Natural killer cell (primary cell): ENCODE measurements at regions not wholly inside any gene's neighbourhood (a gene's known extent, or its start where the extent isn't known, plus 50 kb on each side); places are given as distances from the start of the nearest gene placed in this dataset.
"Not testable (repeated sequence)": the region's sequence is repeated elsewhere in the genome, so short reads cannot be mapped to it uniquely, and the experiment has no call there.

Experiments used
- ATAC-seq, 3 donors: fragments of 150-1000 bp in 2 of 3; fragments of 200-7000 bp in 1 of 3; cut with Tn5 transposase; 1 replicate in 1 of 3; 2 replicates in 2 of 3; pipeline ENCODE4 v1.10.0; 2021; ENCODE audit warnings: mild to moderate bottlenecking in 2 of 3, moderate library complexity in 2 of 3
- DNase-seq, 2 donors: peaks; one replicate each; pipeline versions ENCODE4 v3.0.0 to v3.0.0-alpha.2; 2013 to 2021; ENCODE audit warnings: mixed read lengths in 1 of 2
- H3K27ac ChIP-seq: one replicate; pipeline ENCODE4 v1.5.1; 2013; ENCODE audit warnings: mild to moderate bottlenecking, low read length
- H3K27me3 ChIP-seq: one replicate; pipeline ENCODE4 v1.6.1; 2013; ENCODE audit warnings: low read length; ENCODE audit not compliant: control insufficient read depth, insufficient read depth
- H3K36me3 ChIP-seq: one replicate; pipeline ENCODE4 v1.6.1; 2013; ENCODE audit warnings: low read length; ENCODE audit not compliant: control insufficient read depth, insufficient read depth
- H3K4me1 ChIP-seq: one replicate; pipeline ENCODE4 v1.6.1; 2013; ENCODE audit warnings: low read length; ENCODE audit not compliant: control insufficient read depth, insufficient read depth
- H3K4me3 ChIP-seq: one replicate; pipeline ENCODE4 v1.5.1; 2013; ENCODE audit warnings: low read length
- H3K9me3 ChIP-seq: one replicate; pipeline ENCODE4 v1.6.1; 2013; ENCODE audit warnings: low read length; ENCODE audit not compliant: control insufficient read depth, insufficient read depth
- H3K27ac Mint-ChIP-seq, 2 donors: one replicate each; pipeline ENCODE4 v1.8.0; 2022; ENCODE audit warnings: mild to moderate bottlenecking in 2 of 2, mixed read lengths in 2 of 2, moderate library complexity in 1 of 2
- H3K27me3 Mint-ChIP-seq, 2 donors: one replicate each; pipeline ENCODE4 v1.8.0; 2022; ENCODE audit warnings: low read depth in 2 of 2, mixed read lengths in 2 of 2
- H3K36me3 Mint-ChIP-seq: one replicate; pipeline ENCODE4 v1.8.0; 2022; ENCODE audit warnings: mixed read lengths
- H3K4me1 Mint-ChIP-seq, 2 donors: one replicate each; pipeline ENCODE4 v1.8.0; 2022; ENCODE audit warnings: mixed read lengths in 2 of 2
- H3K4me3 Mint-ChIP-seq: one replicate; pipeline ENCODE4 v1.8.0; 2022; ENCODE audit warnings: mild to moderate bottlenecking, moderate library complexity, mixed read lengths
- H3K9me3 Mint-ChIP-seq, 2 donors: one replicate each; pipeline ENCODE4 v1.8.0; 2022; ENCODE audit warnings: mixed read lengths in 2 of 2
- WGBS: methylation state at CpG from one replicate; pipeline ENCODE4 v1.1.7; 2013; ENCODE audit warnings: missing lambda C conversion rate; ENCODE audit not compliant: insufficient coverage; 5-methylcytosine and 5-hydroxymethylcytosine counted together
- intact Hi-C: fragments of 100-400 bp; cut with micrococcal nuclease; formaldehyde crosslinking; loops from one replicate; pipeline ENCODE4 v1.14.2; 2022
- TF ChIP-seq, protein P1 (sequence below): fragments of 200-600 bp; IDR thresholded peaks from one replicate; pipeline ENCODE4 v1.8.0; 2022; ENCODE audit warnings: antibody characterized with exemption

DNA sequence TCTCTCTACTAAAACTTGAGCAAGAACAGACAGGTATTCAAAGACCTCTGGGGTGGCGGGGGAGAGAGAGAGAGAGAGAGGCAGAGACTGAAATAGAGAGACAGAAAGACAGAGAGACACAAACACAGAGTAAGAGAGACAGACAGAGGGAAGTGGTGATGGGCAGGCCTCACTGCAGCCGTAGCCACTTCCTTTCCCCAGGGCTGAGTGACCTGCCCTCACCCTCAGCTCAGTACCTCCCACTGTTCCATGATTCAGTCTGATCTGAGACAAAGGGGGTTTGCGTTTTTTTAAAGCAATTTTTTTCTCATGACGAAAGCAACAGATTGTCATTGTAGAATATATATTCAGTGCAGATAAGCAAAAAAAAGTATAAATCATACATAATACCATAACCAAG is 607.9 kb upstream of the B3GAT1 start:
- TF ChIP-seq, protein P1, sequence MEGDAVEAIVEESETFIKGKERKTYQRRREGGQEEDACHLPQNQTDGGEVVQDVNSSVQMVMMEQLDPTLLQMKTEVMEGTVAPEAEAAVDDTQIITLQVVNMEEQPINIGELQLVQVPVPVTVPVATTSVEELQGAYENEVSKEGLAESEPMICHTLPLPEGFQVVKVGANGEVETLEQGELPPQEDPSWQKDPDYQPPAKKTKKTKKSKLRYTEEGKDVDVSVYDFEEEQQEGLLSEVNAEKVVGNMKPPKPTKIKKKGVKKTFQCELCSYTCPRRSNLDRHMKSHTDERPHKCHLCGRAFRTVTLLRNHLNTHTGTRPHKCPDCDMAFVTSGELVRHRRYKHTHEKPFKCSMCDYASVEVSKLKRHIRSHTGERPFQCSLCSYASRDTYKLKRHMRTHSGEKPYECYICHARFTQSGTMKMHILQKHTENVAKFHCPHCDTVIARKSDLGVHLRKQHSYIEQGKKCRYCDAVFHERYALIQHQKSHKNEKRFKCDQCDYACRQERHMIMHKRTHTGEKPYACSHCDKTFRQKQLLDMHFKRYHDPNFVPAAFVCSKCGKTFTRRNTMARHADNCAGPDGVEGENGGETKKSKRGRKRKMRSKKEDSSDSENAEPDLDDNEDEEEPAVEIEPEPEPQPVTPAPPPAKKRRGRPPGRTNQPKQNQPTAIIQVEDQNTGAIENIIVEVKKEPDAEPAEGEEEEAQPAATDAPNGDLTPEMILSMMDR, result no peak
- Histone ChIP-seq H3K9me3 (no peaks in the 10 kb centered on the region), H3K36me3 (no peaks in the 10 kb centered on the region), H3K27ac (no peak overlapping the region), H3K4me1 (no peaks in the 10 kb centered on the region), H3K4me3 (no peak overlapping the region), H3K27me3 (no peaks in the 10 kb centered on the region)
- no peak for DNase-seq
- WGBS, result 54% methylated on average over 2 of the region's 4 CpGs
- H3K4me3 Mint-ChIP-seq, result no peak overlapping the region
- H3K27ac Mint-ChIP-seq, result no peak overlapping the region
- intact Hi-C loops, result no loop called here
- H3K36me3 Mint-ChIP-seq, result no peaks in the 10 kb centered on the region
- no peaks in the 10 kb centered on the region for H3K27me3 Mint-ChIP-seq
- no peak for ATAC-seq
- H3K9me3 Mint-ChIP-seq, result no peaks in the 10 kb centered on the region
- H3K4me1 Mint-ChIP-seq, result peaks cover 10 to 15% of the 10 kb centered on the region in 2 donors

DNA sequence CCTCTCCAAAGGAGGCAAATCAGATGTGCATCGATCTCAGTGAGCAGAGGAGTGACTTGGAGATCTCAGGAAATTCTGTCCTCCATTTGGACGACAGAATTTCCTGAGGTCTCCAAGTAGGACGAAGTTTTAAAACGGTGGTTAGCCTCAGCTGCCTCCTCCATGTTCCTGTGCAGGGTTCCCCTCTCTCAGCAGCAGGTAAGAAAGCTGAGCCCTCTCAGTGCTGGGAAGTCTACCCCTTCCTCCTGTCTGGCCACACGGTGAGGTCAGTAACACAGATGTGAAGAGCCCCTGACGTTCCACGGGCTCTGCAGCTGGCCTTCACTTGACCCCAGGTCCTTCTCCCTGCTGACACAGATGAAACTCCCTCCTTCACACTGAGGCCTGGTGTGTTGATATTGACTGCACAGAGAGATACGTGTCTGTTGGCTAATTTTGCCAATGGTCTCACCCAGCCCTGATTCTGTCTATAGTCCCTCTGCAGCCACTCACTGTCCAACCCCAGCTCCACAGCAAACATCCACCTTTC is 607.4 kb upstream of the B3GAT1 start:
- WGBS, result 78% methylated on average over 8 of the region's 8 CpGs
- Mint-ChIP-seq H3K9me3 (no peaks in the 10 kb centered on the region), H3K4me3 (no peak overlapping the region), H3K36me3 (no peaks in the 10 kb centered on the region), H3K27ac (no peak overlapping the region), H3K4me1 (peaks cover 10 to 15% of the 10 kb centered on the region in 2 donors), H3K27me3 (peaks cover 0 to 1% of the 10 kb centered on the region in 2 donors)
- no peak overlapping the region for H3K27ac ChIP-seq
- no peaks in the 10 kb centered on the region for H3K27me3 ChIP-seq
- TF ChIP-seq, protein P1, result no peak
- no peaks in the 10 kb centered on the region for H3K4me1 ChIP-seq
- ATAC-seq, result no peak
- H3K9me3 ChIP-seq, result no peaks in the 10 kb centered on the region
- no peak overlapping the region for H3K4me3 ChIP-seq
- no peak for DNase-seq
- H3K36me3 ChIP-seq, result no peaks in the 10 kb centered on the region
- intact Hi-C loops, result no loop called here

DNA sequence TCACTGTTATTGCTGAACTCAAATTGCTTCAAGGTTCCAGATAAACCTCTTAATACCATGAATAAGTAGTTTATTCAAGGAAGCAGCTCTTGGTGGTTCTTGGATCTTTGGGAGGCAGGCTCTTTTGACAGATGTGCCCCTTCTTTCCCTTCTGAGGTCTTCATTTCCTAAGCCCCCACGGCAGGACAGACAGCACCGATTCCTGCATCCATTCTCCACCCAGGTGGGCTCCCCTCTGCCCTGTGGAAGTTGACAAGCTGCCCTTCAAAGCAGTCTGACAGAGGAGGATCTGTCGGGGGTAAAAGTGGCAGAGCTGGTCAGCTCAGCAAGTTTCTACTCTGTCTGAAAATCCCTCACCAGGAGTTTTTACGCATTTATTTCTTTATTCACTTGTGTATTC is 605.3 kb upstream of the B3GAT1 start:
- H3K36me3 Mint-ChIP-seq, result no peaks in the 10 kb centered on the region
- Histone ChIP-seq H3K4me1 (no peaks in the 10 kb centered on the region), H3K36me3 (no peaks in the 10 kb centered on the region), H3K9me3 (no peaks in the 10 kb centered on the region), H3K27me3 (no peaks in the 10 kb centered on the region), H3K4me3 (no peak overlapping the region), H3K27ac (no peak overlapping the region)
- TF ChIP-seq, protein P1, result no peak
- H3K27me3 Mint-ChIP-seq, result peaks cover 0 to 7% of the 10 kb centered on the region in 2 donors
- no peaks in the 10 kb centered on the region for H3K9me3 Mint-ChIP-seq
- DNase-seq, result no peak
- WGBS, result 70% methylated on average over 3 of the region's 4 CpGs
- peaks cover 8 to 14% of the 10 kb centered on the region in 2 donors for H3K4me1 Mint-ChIP-seq
- intact Hi-C loops, result no loop called here
- no peak for ATAC-seq
- H3K27ac Mint-ChIP-seq, result no peak overlapping the region
- no peak overlapping the region for H3K4me3 Mint-ChIP-seq

DNA sequence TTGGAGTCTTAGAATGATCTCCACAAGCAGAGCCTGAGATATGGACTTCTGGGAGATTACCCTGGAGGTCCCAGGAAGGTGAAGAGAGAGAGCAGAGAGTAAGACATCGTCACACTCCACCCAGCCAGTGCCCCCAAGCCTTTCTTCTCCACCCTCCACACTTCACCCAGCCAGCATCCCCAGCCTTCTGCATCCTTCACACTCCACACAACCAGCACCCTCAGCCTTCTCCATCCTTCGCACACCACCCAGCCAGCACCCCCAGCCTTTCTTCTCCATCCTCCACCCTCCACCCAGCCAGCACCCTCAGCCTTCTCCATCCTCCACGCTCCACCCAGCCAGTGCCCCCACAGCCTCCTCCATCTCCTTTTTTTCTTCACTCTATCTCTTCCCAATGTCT is 603.9 kb upstream of the B3GAT1 start:
- no peak for ATAC-seq
- H3K27me3 ChIP-seq, result no peaks in the 10 kb centered on the region
- 87% methylated on average over 3 of the region's 3 CpGs for WGBS
- intact Hi-C loops, result no loop called here
- no peaks in the 10 kb centered on the region for H3K4me1 ChIP-seq
- H3K36me3 ChIP-seq, result no peaks in the 10 kb centered on the region
- H3K27ac ChIP-seq, result no peak overlapping the region
- no peaks in the 10 kb centered on the region for H3K9me3 ChIP-seq
- Mint-ChIP-seq H3K9me3 (no peaks in the 10 kb centered on the region), H3K27ac (no peak overlapping the region), H3K4me1 (peaks cover 0 to 6% of the 10 kb centered on the region in 2 donors), H3K36me3 (no peaks in the 10 kb centered on the region), H3K4me3 (no peak overlapping the region), H3K27me3 (peaks cover 0 to 7% of the 10 kb centered on the region in 2 donors)
- H3K4me3 ChIP-seq, result no peak overlapping the region
- TF ChIP-seq, protein P1, result no peak
- DNase-seq, result no peak

DNA sequence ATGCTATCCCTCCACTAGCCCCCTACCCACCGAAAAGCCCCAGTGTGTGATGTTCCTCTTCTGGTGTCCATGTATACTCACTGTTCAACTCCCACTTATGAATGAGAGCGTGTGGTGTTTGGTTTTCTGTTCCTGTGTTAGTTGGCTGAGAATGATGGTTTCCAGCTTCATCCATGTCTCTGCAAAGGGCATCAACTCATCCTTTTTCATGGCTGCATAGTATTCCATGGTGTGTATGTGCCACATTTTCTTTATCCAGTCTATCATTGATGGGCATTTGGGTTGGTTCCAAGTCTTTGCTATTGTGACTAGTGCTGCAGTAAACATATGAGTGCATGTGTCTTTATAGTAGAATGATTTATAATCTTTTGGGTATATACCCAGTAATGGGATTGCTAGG is 599.3 kb upstream of the B3GAT1 start:
- WGBS, result no CpG with 5 or more reads among the region's 2 CpGs
- DNase-seq, H3K27me3 Mint-ChIP-seq, H3K27ac Mint-ChIP-seq, H3K36me3 Mint-ChIP-seq, H3K4me1 Mint-ChIP-seq, intact Hi-C loops, H3K27me3 ChIP-seq, ATAC-seq, H3K9me3 Mint-ChIP-seq, H3K4me3 ChIP-seq, H3K36me3 ChIP-seq, H3K27ac ChIP-seq, H3K4me1 ChIP-seq, H3K4me3 Mint-ChIP-seq, H3K9me3 ChIP-seq: not testable (repeated sequence)
